ENCODE measurements at regions not wholly inside any gene's neighbourhood (a gene's known extent, or its start where the extent isn't known, plus 50 kb on each side); places are given as distances from the start of the nearest gene placed in this dataset.

DNA sequence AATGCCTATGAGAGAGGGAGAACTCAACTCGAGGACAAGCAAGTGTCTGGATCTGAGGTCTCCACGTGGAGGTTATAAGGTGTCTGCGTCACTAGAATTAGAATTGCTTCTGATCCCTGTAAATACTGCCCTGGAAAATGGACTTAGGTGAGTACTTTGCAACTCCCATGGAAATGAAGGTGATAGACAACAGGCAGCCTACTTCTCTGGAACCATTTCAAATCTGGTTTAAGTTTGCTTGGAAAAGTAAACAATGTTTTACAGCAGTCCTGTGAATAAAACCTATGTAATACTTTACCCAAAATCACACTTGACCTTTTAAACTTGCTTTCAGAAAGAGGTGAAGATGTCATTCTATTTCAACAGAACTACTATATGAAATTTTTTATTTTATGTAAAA is 70.1 kb upstream of the TENT5A start:
- in situ Hi-C loops (cut with HindIII; ENCODE audit: low pct_unique_long_range_greater_than_20kb, low sequenced_read_pairs) (no loop called here), intact Hi-C loops (cut with micrococcal nuclease; ENCODE audit: unreplicated experiment) (no loop called here)
- ChIA-PET POLR2A (no interaction called here), CTCF (no interaction called here)
- H3K27ac ChIP-seq (ENCODE audit: low read length): no peak overlapping the region
- BruUV-seq (replicated peaks): no TSS peak
- H3K27me3 ChIP-seq (ENCODE audit: control insufficient read depth, insufficient read depth, low read length): no peaks in the 10 kb centered on the region
- DNase-seq (ENCODE audit: low read depth, low spot score) (no peak), ATAC-seq (no peak)
- no peaks in the 10 kb centered on the region for H3K9me3 ChIP-seq (ENCODE audit: control insufficient read depth, insufficient read depth, low read depth, low read length)
- no peaks in the 10 kb centered on the region for H3K36me3 ChIP-seq (ENCODE audit: control insufficient read depth, insufficient read depth, low read length)
- H3K4me1 ChIP-seq (ENCODE audit: control insufficient read depth, insufficient read depth, low read length): no peaks in the 10 kb centered on the region
- TF ChIP-seq POLR2AphosphoS5 (IDR thresholded peaks at IDR 0.05; ENCODE audit: low read depth, low read length) (no peak), TCF7L2 (IDR thresholded peaks at IDR 0.05; ENCODE audit: low read depth, low read length) (no peak), SIN3A (IDR thresholded peaks at IDR 0.05; ENCODE audit: borderline replicate concordance, insufficient read depth, low read depth, low read length) (no peak)
- TF ChIP-seq, protein P1, sequence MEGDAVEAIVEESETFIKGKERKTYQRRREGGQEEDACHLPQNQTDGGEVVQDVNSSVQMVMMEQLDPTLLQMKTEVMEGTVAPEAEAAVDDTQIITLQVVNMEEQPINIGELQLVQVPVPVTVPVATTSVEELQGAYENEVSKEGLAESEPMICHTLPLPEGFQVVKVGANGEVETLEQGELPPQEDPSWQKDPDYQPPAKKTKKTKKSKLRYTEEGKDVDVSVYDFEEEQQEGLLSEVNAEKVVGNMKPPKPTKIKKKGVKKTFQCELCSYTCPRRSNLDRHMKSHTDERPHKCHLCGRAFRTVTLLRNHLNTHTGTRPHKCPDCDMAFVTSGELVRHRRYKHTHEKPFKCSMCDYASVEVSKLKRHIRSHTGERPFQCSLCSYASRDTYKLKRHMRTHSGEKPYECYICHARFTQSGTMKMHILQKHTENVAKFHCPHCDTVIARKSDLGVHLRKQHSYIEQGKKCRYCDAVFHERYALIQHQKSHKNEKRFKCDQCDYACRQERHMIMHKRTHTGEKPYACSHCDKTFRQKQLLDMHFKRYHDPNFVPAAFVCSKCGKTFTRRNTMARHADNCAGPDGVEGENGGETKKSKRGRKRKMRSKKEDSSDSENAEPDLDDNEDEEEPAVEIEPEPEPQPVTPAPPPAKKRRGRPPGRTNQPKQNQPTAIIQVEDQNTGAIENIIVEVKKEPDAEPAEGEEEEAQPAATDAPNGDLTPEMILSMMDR (IDR thresholded peaks at IDR 0.05): no peak
- TF ChIP-seq, protein P2, sequence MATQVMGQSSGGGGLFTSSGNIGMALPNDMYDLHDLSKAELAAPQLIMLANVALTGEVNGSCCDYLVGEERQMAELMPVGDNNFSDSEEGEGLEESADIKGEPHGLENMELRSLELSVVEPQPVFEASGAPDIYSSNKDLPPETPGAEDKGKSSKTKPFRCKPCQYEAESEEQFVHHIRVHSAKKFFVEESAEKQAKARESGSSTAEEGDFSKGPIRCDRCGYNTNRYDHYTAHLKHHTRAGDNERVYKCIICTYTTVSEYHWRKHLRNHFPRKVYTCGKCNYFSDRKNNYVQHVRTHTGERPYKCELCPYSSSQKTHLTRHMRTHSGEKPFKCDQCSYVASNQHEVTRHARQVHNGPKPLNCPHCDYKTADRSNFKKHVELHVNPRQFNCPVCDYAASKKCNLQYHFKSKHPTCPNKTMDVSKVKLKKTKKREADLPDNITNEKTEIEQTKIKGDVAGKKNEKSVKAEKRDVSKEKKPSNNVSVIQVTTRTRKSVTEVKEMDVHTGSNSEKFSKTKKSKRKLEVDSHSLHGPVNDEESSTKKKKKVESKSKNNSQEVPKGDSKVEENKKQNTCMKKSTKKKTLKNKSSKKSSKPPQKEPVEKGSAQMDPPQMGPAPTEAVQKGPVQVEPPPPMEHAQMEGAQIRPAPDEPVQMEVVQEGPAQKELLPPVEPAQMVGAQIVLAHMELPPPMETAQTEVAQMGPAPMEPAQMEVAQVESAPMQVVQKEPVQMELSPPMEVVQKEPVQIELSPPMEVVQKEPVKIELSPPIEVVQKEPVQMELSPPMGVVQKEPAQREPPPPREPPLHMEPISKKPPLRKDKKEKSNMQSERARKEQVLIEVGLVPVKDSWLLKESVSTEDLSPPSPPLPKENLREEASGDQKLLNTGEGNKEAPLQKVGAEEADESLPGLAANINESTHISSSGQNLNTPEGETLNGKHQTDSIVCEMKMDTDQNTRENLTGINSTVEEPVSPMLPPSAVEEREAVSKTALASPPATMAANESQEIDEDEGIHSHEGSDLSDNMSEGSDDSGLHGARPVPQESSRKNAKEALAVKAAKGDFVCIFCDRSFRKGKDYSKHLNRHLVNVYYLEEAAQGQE (IDR thresholded peaks at IDR 0.05; ENCODE audit: insufficient read depth in 1 of 2, low read depth in 2 of 2, low read length in 1 of 2): no peak
- no peak overlapping the region for H3K4me3 ChIP-seq (ENCODE audit: low read depth in 2 of 2, low read length in 2 of 2)

DNA sequence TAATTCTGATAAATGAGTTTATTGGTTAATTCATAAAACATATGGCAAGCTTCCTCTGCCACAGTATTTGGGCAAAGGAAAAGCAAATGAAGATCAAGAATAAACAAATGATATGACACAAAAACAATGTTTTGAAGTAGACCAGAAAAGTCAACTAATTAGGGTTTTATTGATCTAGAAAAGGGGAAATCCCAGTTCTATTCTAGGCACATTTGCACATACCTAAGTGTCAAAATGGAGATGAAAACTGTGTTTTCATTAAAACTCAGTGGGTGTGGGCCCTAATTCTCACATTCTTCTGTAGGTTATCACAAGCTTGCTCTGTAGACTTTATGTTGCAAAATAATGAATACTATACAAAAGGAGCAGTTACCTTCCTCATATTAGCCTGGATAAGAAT is 69.0 kb upstream of the TENT5A start:
- H3K4me1 ChIP-seq (ENCODE audit: control insufficient read depth, insufficient read depth, low read length): no peaks in the 10 kb centered on the region
- no peak overlapping the region for H3K27ac ChIP-seq (ENCODE audit: low read length)
- DNase-seq (ENCODE audit: low read depth, low spot score): no peak
- H3K36me3 ChIP-seq (ENCODE audit: control insufficient read depth, insufficient read depth, low read length): no peaks in the 10 kb centered on the region
- intact Hi-C loops (cut with micrococcal nuclease; ENCODE audit: unreplicated experiment) (no loop called here), in situ Hi-C loops (cut with HindIII; ENCODE audit: low pct_unique_long_range_greater_than_20kb, low sequenced_read_pairs) (no loop called here)
- CTCF ChIA-PET: no interaction called here
- ATAC-seq: no peak
- no peak for TF ChIP-seq POLR2AphosphoS5 (IDR thresholded peaks at IDR 0.05; ENCODE audit: low read depth, low read length)
- TF ChIP-seq SIN3A (IDR thresholded peaks at IDR 0.05; ENCODE audit: borderline replicate concordance, insufficient read depth, low read depth, low read length): no peak
- TF ChIP-seq TCF7L2 (IDR thresholded peaks at IDR 0.05; ENCODE audit: low read depth, low read length): no peak
- TF ChIP-seq, protein P2 (IDR thresholded peaks at IDR 0.05; ENCODE audit: insufficient read depth in 1 of 2, low read depth in 2 of 2, low read length in 1 of 2): no peak
- TF ChIP-seq, protein P1 (IDR thresholded peaks at IDR 0.05): no peak
- H3K27me3 ChIP-seq (ENCODE audit: control insufficient read depth, insufficient read depth, low read length): no peaks in the 10 kb centered on the region
- no peaks in the 10 kb centered on the region for H3K9me3 ChIP-seq (ENCODE audit: control insufficient read depth, insufficient read depth, low read depth, low read length)
- BruUV-seq (replicated peaks): no TSS peak
- no peak overlapping the region for H3K4me3 ChIP-seq (ENCODE audit: low read depth in 2 of 2, low read length in 2 of 2)
- POLR2A ChIA-PET: no interaction called here

Measured in Panc1 (cell line).